GM19324 (cell line): ENCODE measurements at regions not wholly inside any gene's neighbourhood (a gene's known extent, or its start where the extent isn't known, plus 50 kb on each side); places are given as distances from the start of the nearest gene placed in this dataset.
"Not testable (repeated sequence)": the region's sequence is repeated elsewhere in the genome, so short reads cannot be mapped to it uniquely, and the experiment has no call there.

ENCODE experiments used
- ATAC-seq: cut with Tn5 transposase; IDR thresholded peaks from one replicate; pipeline ENCODE4 v1.9.1; 2021; ENCODE audit warnings: mild to moderate bottlenecking, moderate library complexity; ENCODE audit not compliant: unreplicated experiment, low FRiP score

GRCh38 chr12:34219046-34219770 lies 196.9 kb downstream of the ALG10 start:
- peak; percentile 14 for ATAC-seq

GRCh38 chr12:34220079-34220478 lies 197.8 kb downstream of the ALG10 start:
- not testable (repeated sequence) for ATAC-seq

- ATAC-seq, result no peak
Measured at GRCh38 chr12:34223640-34224039, 201.3 kb downstream of the ALG10 start.

- ATAC-seq, result not testable (repeated sequence)
Measured at GRCh38 chr12:34226044-34226443, 203.7 kb downstream of the ALG10 start.

- ATAC-seq, result not testable (repeated sequence)
Measured at GRCh38 chr12:34228046-34228445, 205.8 kb downstream of the ALG10 start.

- ATAC-seq, result not testable (repeated sequence)
Measured at GRCh38 chr12:34229033-34229432, 206.7 kb downstream of the ALG10 start.

GRCh38 chr12:34233618-34234017 lies 211.3 kb downstream of the ALG10 start:
- no peak for ATAC-seq

- ATAC-seq, result no peak
Measured at GRCh38 chr12:34236073-34236472, 213.8 kb downstream of the ALG10 start.

GRCh38 chr12:34244608-34245007 lies 222.3 kb downstream of the ALG10 start:
- ATAC-seq, result no peak

- ATAC-seq, result no peak
Measured at GRCh38 chr12:34249271-34249670, 227.0 kb downstream of the ALG10 start.

GRCh38 chr12:34251879-34252278 lies 229.6 kb downstream of the ALG10 start:
- not testable (repeated sequence) for ATAC-seq

- no peak for ATAC-seq
Measured at GRCh38 chr12:34253674-34254073, 231.4 kb downstream of the ALG10 start.

GRCh38 chr12:34257093-34257492 lies 234.8 kb downstream of the ALG10 start:
- no peak for ATAC-seq

- ATAC-seq, result not testable (repeated sequence)
Measured at GRCh38 chr12:34262140-34262539, 239.8 kb downstream of the ALG10 start.

GRCh38 chr12:34264110-34264509 lies 241.8 kb downstream of the ALG10 start:
- ATAC-seq, result no peak

GRCh38 chr12:34273703-34274102 lies 251.4 kb downstream of the ALG10 start:
- not testable (repeated sequence) for ATAC-seq

GRCh38 chr12:34275129-34275528 lies 252.8 kb downstream of the ALG10 start:
- ATAC-seq, result no peak

GRCh38 chr12:34286483-34286882 lies 264.2 kb downstream of the ALG10 start:
- ATAC-seq, result no peak

GRCh38 chr12:34286934-34287333 lies 264.6 kb downstream of the ALG10 start:
- ATAC-seq, result no peak

- no peak for ATAC-seq
Measured at GRCh38 chr12:34287437-34287836, 265.1 kb downstream of the ALG10 start.

GRCh38 chr12:34287986-34288962 lies 266.0 kb downstream of the ALG10 start:
- no peak for ATAC-seq
